ENCODE measurements at regions not wholly inside any gene's neighbourhood (a gene's known extent, or its start where the extent isn't known, plus 50 kb on each side); places are given as distances from the start of the nearest gene placed in this dataset.

- ATAC-seq = peak; percentile 77
- peak overlapping the region; percentile 24 for H3K4me3 Mint-ChIP-seq
- no peaks in the 10 kb centered on the region for H3K36me3 Mint-ChIP-seq (ENCODE audit: low read depth)
- H3K27ac Mint-ChIP-seq = no peak overlapping the region
- H3K9me3 Mint-ChIP-seq (ENCODE audit: insufficient read depth) = no peaks in the 10 kb centered on the region
- peak; percentile 65 for DNase-seq
- H3K27me3 Mint-ChIP-seq (ENCODE audit: low read depth) = peaks cover 26% of the 10 kb centered on the region
- CTCF ChIA-PET = interaction anchor here (0.7 to 7.1 kb wide), 29 partner anchors 9 to 792 kb away, joined by 3 to 70 read pairs (median 5); no protein-coding TSS in a partner anchor
- POLR2A ChIA-PET = interaction anchor here (1.1 to 2.8 kb wide), 3 partner anchors 297 to 306 kb away, joined by 3 to 9 read pairs (median 3); partner anchors contain the start of gene CBX3
- H3K4me1 Mint-ChIP-seq (ENCODE audit: low read depth) = peaks cover 35% of the 10 kb centered on the region
These were observed 256.9 kb upstream of the NFE2L3 start for GRCh38 chr7:25894902-25895791.

DNA sequence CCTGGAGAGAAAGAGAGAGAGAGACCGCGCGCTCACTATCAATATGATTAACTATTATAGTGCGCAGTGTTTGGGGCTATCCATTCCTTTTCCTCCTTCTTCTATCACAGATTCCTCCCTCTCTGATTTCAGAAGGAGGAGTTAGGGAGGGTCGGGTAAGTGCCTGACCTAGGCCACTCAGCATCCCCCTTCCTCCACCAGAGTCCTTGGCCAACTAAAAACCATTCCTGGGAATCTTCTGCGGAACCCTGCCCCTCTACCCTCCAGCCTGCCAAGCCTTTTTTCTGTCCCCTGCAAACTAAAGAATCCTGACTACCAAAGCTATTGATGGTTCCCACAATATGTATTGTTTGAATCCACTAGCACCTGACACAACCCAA lies 256.2 kb upstream of the NFE2L3 start:
- ChIA-PET POLR2A (no interaction called here), CTCF (interaction anchor here (0.6 to 7.1 kb wide), 22 partner anchors 8 to 474 kb away, joined by 3 to 70 read pairs (median 6); no protein-coding TSS in a partner anchor)
- Mint-ChIP-seq H3K4me1 (ENCODE audit: low read depth) (peaks cover 35% of the 10 kb centered on the region), H3K9me3 (ENCODE audit: insufficient read depth) (no peaks in the 10 kb centered on the region), H3K27ac (no peak overlapping the region), H3K27me3 (ENCODE audit: low read depth) (peaks cover 26% of the 10 kb centered on the region), H3K36me3 (ENCODE audit: low read depth) (no peaks in the 10 kb centered on the region), H3K4me3 (no peak overlapping the region)
- no peak for DNase-seq
- ATAC-seq = no peak

GRCh38 chr7:25897261-25897782 lies 254.7 kb upstream of the NFE2L3 start:
- H3K36me3 Mint-ChIP-seq (ENCODE audit: low read depth) = no peaks in the 10 kb centered on the region
- H3K9me3 Mint-ChIP-seq (ENCODE audit: insufficient read depth) = no peaks in the 10 kb centered on the region
- CTCF ChIA-PET = interaction anchor here (1.0 to 7.1 kb wide), 7 partner anchors 10 to 763 kb away, joined by 3 to 70 read pairs (median 45); no protein-coding TSS in a partner anchor
- H3K27ac Mint-ChIP-seq = no peak overlapping the region
- peaks cover 35% of the 10 kb centered on the region for H3K4me1 Mint-ChIP-seq (ENCODE audit: low read depth)
- H3K27me3 Mint-ChIP-seq (ENCODE audit: low read depth) = peaks cover 17% of the 10 kb centered on the region
- ATAC-seq = no peak
- no peak for DNase-seq
- POLR2A ChIA-PET = interaction anchor here (0.6 to 0.8 kb wide), 2 partner anchors 304 to 311 kb away, joined by 3 to 4 read pairs; partner anchors contain the start of gene CBX3
- H3K4me3 Mint-ChIP-seq = no peak overlapping the region

DNA sequence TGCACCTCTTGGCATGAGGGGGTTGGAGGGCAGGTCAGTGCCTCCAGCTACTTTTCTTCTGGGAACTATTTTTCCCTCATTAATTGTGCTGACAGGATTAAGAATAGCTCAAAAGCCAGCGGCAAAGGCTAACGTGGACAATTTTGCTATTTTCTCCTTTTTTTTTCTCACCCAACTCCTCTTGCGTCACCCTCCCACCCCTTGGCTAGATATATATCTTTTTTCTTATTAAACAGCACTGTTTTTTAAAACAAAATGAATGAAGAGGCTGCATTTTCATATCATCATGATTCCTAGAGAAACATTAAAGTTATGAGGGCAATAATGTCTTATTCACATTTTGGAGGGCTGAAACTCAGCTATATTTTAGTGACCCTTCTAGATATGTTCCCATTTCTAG lies 251.8 kb upstream of the NFE2L3 start:
- Mint-ChIP-seq H3K4me3 (no peak overlapping the region), H3K36me3 (ENCODE audit: low read depth) (no peaks in the 10 kb centered on the region), H3K27ac (no peak overlapping the region), H3K27me3 (ENCODE audit: low read depth) (peaks cover 18% of the 10 kb centered on the region), H3K4me1 (ENCODE audit: low read depth) (peaks cover 12% of the 10 kb centered on the region), H3K9me3 (ENCODE audit: insufficient read depth) (no peaks in the 10 kb centered on the region)
- DNase-seq = no peak
- no peak for ATAC-seq
- ChIA-PET POLR2A (no interaction called here), CTCF (no interaction called here)

- peaks cover 17% of the 10 kb centered on the region for H3K27me3 Mint-ChIP-seq (ENCODE audit: low read depth)
- peaks cover 5% of the 10 kb centered on the region for H3K4me1 Mint-ChIP-seq (ENCODE audit: low read depth)
- no peaks in the 10 kb centered on the region for H3K9me3 Mint-ChIP-seq (ENCODE audit: insufficient read depth)
- ChIA-PET CTCF (interaction anchor here (0.8 to 1.3 kb wide), 2 partner anchors 8 to 13 kb away, joined by 3 to 7 read pairs; no protein-coding TSS in a partner anchor), POLR2A (no interaction called here)
- H3K36me3 Mint-ChIP-seq (ENCODE audit: low read depth) = no peaks in the 10 kb centered on the region
- DNase-seq (no peak), ATAC-seq (no peak)
- H3K27ac Mint-ChIP-seq = no peak overlapping the region
- no peak overlapping the region for H3K4me3 Mint-ChIP-seq
These were observed 251.1 kb upstream of the NFE2L3 start for GRCh38 chr7:25900877-25901276.

DNA sequence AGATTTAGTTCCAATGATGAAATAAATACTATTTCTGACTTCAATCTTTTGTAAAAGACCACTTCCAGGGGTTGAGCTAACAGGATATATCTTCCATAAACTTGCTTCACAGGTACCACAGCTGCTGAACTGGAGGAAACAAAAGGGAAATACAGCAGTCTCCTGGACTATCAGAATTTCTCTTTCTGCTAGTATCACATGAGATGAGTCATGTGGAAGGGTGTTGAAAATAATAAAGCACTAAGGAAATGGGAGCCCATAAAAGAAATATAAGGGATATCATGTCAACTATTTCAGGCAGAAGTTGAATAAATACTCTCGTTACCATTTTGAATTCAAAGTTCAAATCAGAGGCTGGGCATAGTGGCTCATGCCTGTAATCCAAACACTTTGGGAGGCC lies 250.3 kb upstream of the NFE2L3 start:
- no peak for ATAC-seq
- peaks cover 4% of the 10 kb centered on the region for H3K4me1 Mint-ChIP-seq (ENCODE audit: low read depth)
- H3K27me3 Mint-ChIP-seq (ENCODE audit: low read depth) = peaks cover 15% of the 10 kb centered on the region
- DNase-seq = no peak
- no peaks in the 10 kb centered on the region for H3K9me3 Mint-ChIP-seq (ENCODE audit: insufficient read depth)
- no peak overlapping the region for H3K4me3 Mint-ChIP-seq
- POLR2A ChIA-PET = no interaction called here
- no peaks in the 10 kb centered on the region for H3K36me3 Mint-ChIP-seq (ENCODE audit: low read depth)
- CTCF ChIA-PET = interaction anchor here (0.6 to 1.3 kb wide), 2 partner anchors 9 to 162 kb away, joined by 3 to 7 read pairs; no protein-coding TSS in a partner anchor
- H3K27ac Mint-ChIP-seq = no peak overlapping the region

- POLR2A ChIA-PET = no interaction called here
- H3K9me3 Mint-ChIP-seq (ENCODE audit: insufficient read depth) = no peaks in the 10 kb centered on the region
- H3K4me3 Mint-ChIP-seq = no peak overlapping the region
- H3K36me3 Mint-ChIP-seq (ENCODE audit: low read depth) = no peaks in the 10 kb centered on the region
- CTCF ChIA-PET = interaction anchor here (1.6 to 4.2 kb wide), 3 partner anchors 10 to 464 kb away, joined by 5 to 31 read pairs (median 19); no protein-coding TSS in a partner anchor
- no peaks in the 10 kb centered on the region for H3K4me1 Mint-ChIP-seq (ENCODE audit: low read depth)
- no peak for ATAC-seq
- DNase-seq = no peak
- H3K27ac Mint-ChIP-seq = no peak overlapping the region
- peaks cover 3% of the 10 kb centered on the region for H3K27me3 Mint-ChIP-seq (ENCODE audit: low read depth)
These were observed 246.0 kb upstream of the NFE2L3 start for GRCh38 chr7:25906003-25906402.

- ATAC-seq (no peak), DNase-seq (no peak)
- Mint-ChIP-seq H3K4me3 (no peak overlapping the region), H3K9me3 (ENCODE audit: insufficient read depth) (no peaks in the 10 kb centered on the region), H3K4me1 (ENCODE audit: low read depth) (no peaks in the 10 kb centered on the region), H3K36me3 (ENCODE audit: low read depth) (no peaks in the 10 kb centered on the region), H3K27me3 (ENCODE audit: low read depth) (peaks cover 3% of the 10 kb centered on the region), H3K27ac (no peak overlapping the region)
- ChIA-PET POLR2A (no interaction called here), CTCF (interaction anchor here (1.6 to 4.2 kb wide), 3 partner anchors 11 to 463 kb away, joined by 5 to 31 read pairs (median 19); no protein-coding TSS in a partner anchor)
These were observed 245.2 kb upstream of the NFE2L3 start for GRCh38 chr7:25906760-25907159.

DNA sequence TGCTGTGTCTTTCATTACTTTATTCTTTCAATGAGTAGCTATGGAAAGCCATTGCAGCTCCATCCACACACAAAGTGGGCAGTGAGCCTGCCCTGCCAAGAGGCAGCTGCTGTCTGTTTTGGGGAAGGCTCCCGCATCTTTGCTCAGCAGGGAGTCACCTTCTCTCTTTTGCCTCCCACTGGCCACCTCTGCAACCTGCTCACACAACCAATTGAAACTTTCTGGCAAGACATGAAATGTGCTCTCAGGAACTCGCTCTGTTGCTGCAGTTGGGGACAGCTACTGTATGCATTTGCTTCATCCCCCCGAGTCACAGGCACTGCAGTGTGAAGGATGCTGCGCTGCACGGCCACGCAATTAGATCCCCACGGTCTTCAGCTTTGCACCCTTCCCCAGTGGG lies 244.8 kb upstream of the NFE2L3 start:
- CTCF ChIA-PET = interaction anchor here (1.6 to 4.2 kb wide), 3 partner anchors 12 to 463 kb away, joined by 5 to 31 read pairs (median 19); no protein-coding TSS in a partner anchor
- peaks cover 3% of the 10 kb centered on the region for H3K27me3 Mint-ChIP-seq (ENCODE audit: low read depth)
- no peak overlapping the region for H3K27ac Mint-ChIP-seq
- no peaks in the 10 kb centered on the region for H3K9me3 Mint-ChIP-seq (ENCODE audit: insufficient read depth)
- no peaks in the 10 kb centered on the region for H3K4me1 Mint-ChIP-seq (ENCODE audit: low read depth)
- DNase-seq (no peak), ATAC-seq (no peak)
- POLR2A ChIA-PET = no interaction called here
- no peaks in the 10 kb centered on the region for H3K36me3 Mint-ChIP-seq (ENCODE audit: low read depth)
- H3K4me3 Mint-ChIP-seq = no peak overlapping the region

GRCh38 chr7:25907731-25908130 lies 244.3 kb upstream of the NFE2L3 start:
- Mint-ChIP-seq H3K27me3 (ENCODE audit: low read depth) (peaks cover 3% of the 10 kb centered on the region), H3K36me3 (ENCODE audit: low read depth) (no peaks in the 10 kb centered on the region), H3K4me3 (no peak overlapping the region), H3K9me3 (ENCODE audit: insufficient read depth) (no peaks in the 10 kb centered on the region), H3K27ac (no peak overlapping the region), H3K4me1 (ENCODE audit: low read depth) (no peaks in the 10 kb centered on the region)
- no peak for ATAC-seq
- CTCF ChIA-PET = interaction anchor here (3.9 to 4.2 kb wide), 2 partner anchors 12 to 15 kb away, joined by 19 to 31 read pairs; no protein-coding TSS in a partner anchor
- DNase-seq = no peak
- POLR2A ChIA-PET = no interaction called here

DNA sequence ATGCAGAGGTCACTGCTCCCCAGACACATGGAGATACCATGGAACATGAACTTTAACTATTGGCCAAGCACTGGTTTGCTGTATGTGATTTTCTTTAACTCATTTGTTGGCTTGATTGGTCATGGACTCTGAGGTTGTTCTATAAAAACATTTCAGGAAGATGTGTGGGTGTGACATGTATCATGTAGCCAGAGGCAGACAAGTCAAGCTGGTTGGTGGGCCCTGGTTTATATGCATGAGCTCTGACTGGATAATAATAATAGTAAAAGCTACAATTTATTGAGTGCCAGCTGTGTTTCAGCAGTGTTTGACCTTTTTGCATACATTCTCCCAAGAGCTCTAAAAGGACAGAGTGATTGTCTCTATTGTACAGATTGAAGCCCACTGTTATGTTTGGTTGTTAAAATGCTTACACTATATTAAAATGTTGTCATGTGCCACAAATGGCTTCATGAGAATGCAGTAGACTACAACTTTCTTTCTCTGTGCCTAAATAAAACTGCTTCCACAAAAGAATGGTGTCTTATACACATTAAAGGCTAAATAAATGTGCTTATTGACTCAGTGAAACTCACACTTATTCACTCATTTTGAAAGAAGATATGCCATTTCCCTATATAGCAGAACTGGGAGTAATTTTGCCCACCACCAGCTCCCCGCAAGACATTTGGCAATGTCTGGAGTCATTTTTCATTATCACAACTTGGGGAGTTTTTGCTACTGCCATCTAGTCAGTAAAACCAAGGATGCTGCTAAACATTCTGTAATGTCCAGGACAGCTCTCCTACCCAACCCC lies 243.6 kb upstream of the NFE2L3 start:
- ATAC-seq (no peak), DNase-seq (no peak)
- H3K4me1 Mint-ChIP-seq (ENCODE audit: low read depth) = peaks cover 3% of the 10 kb centered on the region
- H3K9me3 Mint-ChIP-seq (ENCODE audit: insufficient read depth) = no peaks in the 10 kb centered on the region
- no peaks in the 10 kb centered on the region for H3K36me3 Mint-ChIP-seq (ENCODE audit: low read depth)
- H3K27ac Mint-ChIP-seq = no peak overlapping the region
- ChIA-PET POLR2A (no interaction called here), CTCF (interaction anchor here (3.9 to 4.2 kb wide), 2 partner anchors 13 to 16 kb away, joined by 19 to 31 read pairs; no protein-coding TSS in a partner anchor)
- no peak overlapping the region for H3K4me3 Mint-ChIP-seq
- peaks cover 3% of the 10 kb centered on the region for H3K27me3 Mint-ChIP-seq (ENCODE audit: low read depth)
